ENCODE measurements at regions not wholly inside any gene's neighbourhood (a gene's known extent, or its start where the extent isn't known, plus 50 kb on each side); places are given as distances from the start of the nearest gene placed in this dataset.

DNA sequence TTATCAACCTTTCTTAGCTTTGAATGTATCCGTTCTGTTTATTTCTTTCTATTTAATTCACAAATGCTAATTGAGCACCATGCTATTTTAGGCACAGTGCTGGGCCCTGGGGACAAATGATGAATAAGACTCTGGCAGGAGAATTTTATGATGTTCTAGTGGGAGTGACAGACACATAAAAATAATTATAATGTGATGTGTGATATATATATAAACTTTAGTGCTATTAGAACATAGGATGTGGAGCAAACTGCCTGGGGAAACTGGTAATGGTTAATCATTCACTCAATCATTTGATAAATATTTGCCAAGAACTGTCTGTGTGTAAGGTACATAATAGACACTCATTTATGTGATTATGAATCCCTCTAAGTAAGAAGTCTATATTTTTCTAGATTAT, 50.7 kb upstream of the FRY start:
- ChIA-PET POLR2A (no interaction called here), CTCF (no interaction called here)
- Histone ChIP-seq H3K36me3 (ENCODE audit: control insufficient read depth in 2 of 2, extremely low read depth in 1 of 2, insufficient read depth in 1 of 2, low read length in 1 of 2) (no peaks in the 10 kb centered on the region), H3K4me3 (ENCODE audit: control insufficient read depth in 1 of 2, extremely low read depth in 1 of 2, low read length in 1 of 2) (no peak overlapping the region), H3K27ac (ENCODE audit: low read length) (no peak overlapping the region), H3K27me3 (replicated peaks in 1 of 2; ENCODE audit: control insufficient read depth in 2 of 2, extremely low read depth in 1 of 2, insufficient read depth in 2 of 2, low read length in 1 of 2) (peaks cover 0 to 5% of the 10 kb centered on the region in 2 experiments), H3K9me3 (no peaks in the 10 kb centered on the region), H3K4me1 (ENCODE audit: control insufficient read depth in 1 of 2, extremely low read depth in 1 of 2, insufficient read depth in 2 of 2, low read length in 2 of 2) (no peaks in the 10 kb centered on the region)
- ATAC-seq (replicated peaks in 1 of 4) (no peak), DNase-seq (no peak)
- WGBS (ENCODE audit: insufficient coverage) = no CpG with 5 or more reads among the region's 1 CpG
- Mint-ChIP-seq H3K9me3 (no peaks in the 10 kb centered on the region), H3K4me3 (no peak overlapping the region), H3K36me3 (no peaks in the 10 kb centered on the region), H3K4me1 (no peaks in the 10 kb centered on the region), H3K27ac (no peak overlapping the region), H3K27me3 (peaks cover 0 to 4% of the 10 kb centered on the region in 2 donors)
